GM21576 (cell line): ENCODE measurements at regions not wholly inside any gene's neighbourhood (a gene's known extent, or its start where the extent isn't known, plus 50 kb on each side); places are given as distances from the start of the nearest gene placed in this dataset.
"Not testable (repeated sequence)": the region's sequence is repeated elsewhere in the genome, so short reads cannot be mapped to it uniquely, and the experiment has no call there.

Experiments
- ATAC-seq: cut with Tn5 transposase; IDR thresholded peaks from one replicate; pipeline ENCODE4 v1.9.1; 2021; ENCODE audit warnings: mild to moderate bottlenecking, moderate library complexity; ENCODE audit not compliant: unreplicated experiment

GRCh38 chr18:51570071-51570470 lies 372.6 kb upstream of the MEX3C start:
- not testable (repeated sequence) for ATAC-seq

- ATAC-seq = not testable (repeated sequence)
Observed at GRCh38 chr18:51573886-51574285, 376.4 kb upstream of the MEX3C start.

DNA sequence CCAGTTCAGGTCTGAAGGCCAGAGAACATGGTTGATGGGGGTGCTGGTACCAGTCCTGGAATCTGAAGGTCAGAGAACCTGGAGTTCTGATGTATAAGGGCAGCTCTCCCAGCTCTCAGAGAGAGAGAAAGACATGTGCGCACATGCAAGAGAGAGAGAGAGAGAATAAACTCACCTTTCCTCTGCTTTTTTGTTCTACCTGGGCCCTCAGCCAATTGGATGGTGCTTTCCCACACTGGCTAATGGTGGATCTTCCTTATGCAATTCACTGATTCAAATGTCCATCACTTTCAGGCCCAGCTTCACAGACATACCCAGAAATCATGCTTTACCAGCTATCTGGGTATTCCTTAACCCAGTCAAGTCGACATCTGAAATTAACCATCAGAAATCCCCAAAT lies 377.7 kb upstream of the MEX3C start:
- no peak for ATAC-seq

GRCh38 chr18:51578406-51578980 lies 381.0 kb upstream of the MEX3C start:
- no peak for ATAC-seq

GRCh38 chr18:51580580-51580979 lies 383.1 kb upstream of the MEX3C start:
- no peak for ATAC-seq

GRCh38 chr18:51582551-51582950 lies 385.1 kb upstream of the MEX3C start:
- ATAC-seq = no peak

DNA sequence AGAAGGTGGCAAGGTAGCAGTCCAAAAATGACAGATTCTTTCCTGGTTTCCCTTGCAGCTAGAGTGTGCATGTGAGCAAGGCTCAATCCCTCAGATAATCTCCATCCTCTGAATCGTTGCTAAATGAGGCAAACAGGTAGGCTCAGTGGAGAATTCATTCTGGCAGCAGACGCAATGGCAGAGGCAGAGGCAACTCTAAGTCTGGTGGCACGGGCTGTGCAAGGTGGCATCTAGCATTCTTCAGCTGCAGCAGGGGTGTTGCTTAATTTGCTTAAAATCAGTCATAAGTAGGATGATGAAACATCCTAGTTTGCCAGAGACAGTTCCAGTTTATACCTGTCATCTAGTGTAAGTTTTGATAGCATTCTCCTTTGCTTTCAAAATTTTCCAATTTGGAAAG lies 391.1 kb upstream of the MEX3C start:
- no peak for ATAC-seq

- ATAC-seq = no peak
Observed at GRCh38 chr18:51593931-51594330, 396.4 kb upstream of the MEX3C start.

DNA sequence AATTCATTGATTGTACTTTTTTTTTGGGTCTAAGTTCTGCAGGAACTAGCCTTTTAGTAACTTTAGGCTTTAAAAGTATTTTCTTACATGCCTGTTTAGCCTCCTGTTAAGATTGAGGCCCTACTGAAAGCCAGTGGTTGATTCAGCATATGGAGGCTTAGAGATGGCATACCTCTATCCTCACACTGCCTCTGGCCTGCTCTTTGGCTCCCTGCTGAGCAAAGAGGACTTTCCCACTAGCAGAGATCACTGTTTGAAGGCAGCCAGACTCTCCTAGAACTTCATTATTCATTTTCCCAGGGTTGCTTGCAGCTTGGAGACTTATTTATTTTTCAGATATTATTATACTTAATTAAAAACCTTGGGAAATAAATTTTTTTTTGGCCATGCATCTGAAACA lies 405.6 kb upstream of the MEX3C start:
- ATAC-seq = no peak

- ATAC-seq = no peak
Observed at GRCh38 chr18:51603551-51603950, 406.1 kb upstream of the MEX3C start.

DNA sequence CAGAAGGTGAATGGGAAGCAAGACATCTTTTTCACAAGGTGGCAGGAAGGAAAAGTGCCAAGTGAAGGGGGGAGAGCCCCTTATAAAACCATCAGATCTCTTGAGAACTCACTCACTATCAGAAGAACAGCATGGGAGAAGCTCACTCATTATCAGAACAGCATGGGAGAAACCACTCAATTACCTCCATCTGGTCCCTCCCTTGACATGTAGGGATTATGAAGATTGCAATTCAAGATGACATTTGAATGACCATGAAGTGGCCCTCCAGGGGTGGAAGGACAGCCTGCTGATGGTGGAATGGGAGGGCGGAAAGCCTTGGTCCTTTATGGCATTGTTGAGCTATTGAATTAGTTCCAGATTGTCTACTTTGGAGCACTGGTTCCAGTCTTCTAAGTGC lies 413.0 kb upstream of the MEX3C start:
- no peak for ATAC-seq

GRCh38 chr18:51611326-51611725 lies 413.8 kb upstream of the MEX3C start:
- ATAC-seq = no peak

GRCh38 chr18:51614033-51614432 lies 416.6 kb upstream of the MEX3C start:
- no peak for ATAC-seq

DNA sequence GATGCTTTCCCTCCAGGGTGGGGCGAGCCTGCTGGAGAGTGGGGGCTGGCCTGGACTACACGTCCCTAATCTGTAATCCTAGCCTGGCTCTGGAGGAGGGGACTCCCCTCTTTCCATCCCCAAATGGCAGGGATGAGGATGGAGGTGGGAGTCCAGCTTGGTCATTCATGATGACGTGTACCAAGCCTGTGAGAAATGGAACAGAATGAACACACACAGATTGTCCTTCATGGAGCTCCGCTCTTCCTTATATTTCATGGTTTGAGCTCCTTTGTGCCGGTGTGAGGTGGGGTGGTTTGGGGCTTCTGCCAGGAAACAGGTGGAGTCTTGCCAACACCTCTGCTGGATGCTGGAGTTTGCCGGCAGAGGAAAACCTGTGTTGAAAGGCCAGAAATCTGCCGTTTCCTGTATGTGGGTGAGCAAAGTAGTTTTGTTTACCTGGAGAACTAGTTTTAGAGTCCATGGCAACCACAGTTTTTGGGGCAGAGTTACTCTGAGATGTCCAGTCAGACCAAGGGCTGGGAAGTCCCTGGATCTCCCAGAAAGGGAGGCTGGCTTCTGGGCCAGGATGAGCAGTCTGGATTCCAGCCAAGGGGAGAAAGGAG lies 417.6 kb upstream of the MEX3C start:
- ATAC-seq = no peak

GRCh38 chr18:51617167-51617566 lies 419.7 kb upstream of the MEX3C start:
- no peak for ATAC-seq

GRCh38 chr18:51617572-51618260 lies 420.2 kb upstream of the MEX3C start:
- no peak for ATAC-seq

- no peak for ATAC-seq
Observed at GRCh38 chr18:51619283-51619682, 421.8 kb upstream of the MEX3C start.

GRCh38 chr18:51621113-51621863 lies 423.8 kb upstream of the MEX3C start:
- peak; percentile 49 for ATAC-seq

DNA sequence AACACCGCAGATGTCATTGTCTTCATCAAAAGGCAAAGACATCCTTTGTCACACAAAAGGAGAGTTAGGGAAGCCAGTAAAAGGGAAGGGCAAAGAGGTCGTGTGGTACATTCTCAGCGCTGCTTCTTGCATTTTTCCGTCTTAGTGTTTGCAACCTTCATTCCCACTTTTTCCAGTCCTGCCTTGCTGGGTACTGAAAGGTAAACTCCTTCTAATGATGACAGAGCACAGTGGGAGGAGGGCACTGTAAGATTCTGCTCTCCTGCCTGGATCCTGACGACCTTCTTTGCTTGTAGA lies 424.3 kb upstream of the MEX3C start:
- no peak for ATAC-seq

DNA sequence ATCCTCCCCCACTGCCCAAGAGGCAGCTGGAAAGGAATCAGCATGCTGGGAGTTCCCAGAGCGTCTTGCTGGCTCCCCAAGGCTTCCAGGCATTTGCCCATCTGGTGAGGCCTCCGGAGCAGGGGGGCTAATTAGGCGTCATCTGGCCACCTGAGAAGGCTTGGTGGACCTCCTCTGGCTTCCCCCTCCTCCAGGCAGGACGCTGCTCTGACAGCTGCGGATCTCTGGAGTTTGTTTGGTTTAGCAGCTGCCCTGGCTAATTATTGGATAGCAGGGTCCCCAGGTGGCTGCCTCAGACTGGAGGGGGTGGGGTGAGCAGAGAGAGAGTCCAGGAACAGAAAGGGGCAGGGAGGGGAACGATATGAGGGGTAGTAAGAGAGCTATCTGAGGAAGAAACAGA lies 425.2 kb upstream of the MEX3C start:
- ATAC-seq = no peak

- no peak for ATAC-seq
Observed at GRCh38 chr18:51623653-51624052, 426.2 kb upstream of the MEX3C start.

GRCh38 chr18:51630706-51631105 lies 433.2 kb upstream of the MEX3C start:
- ATAC-seq = peak; percentile 72
